Activated T-cell treated with anti-CD3 and anti-CD28 coated beads, Interleukin-2, amount 50 U/mL, for 72 hours (primary cell): ENCODE measurements at regions not wholly inside any gene's neighbourhood (a gene's known extent, or its start where the extent isn't known, plus 50 kb on each side); places are given as distances from the start of the nearest gene placed in this dataset.
"Not testable (repeated sequence)": the region's sequence is repeated elsewhere in the genome, so short reads cannot be mapped to it uniquely, and the experiment has no call there.

Experiments
- ATAC-seq, 2 donors: fragments of 150-1000 bp; cut with Tn5 transposase; replicated peaks in 1 of 2; 2 replicates each; pipeline ENCODE4 v1.10.0; 2021; ENCODE audit warnings: moderate library complexity in 2 of 2, mild to moderate bottlenecking in 1 of 2
- DNase-seq, 2 donors: peaks; one replicate each; pipeline ENCODE4 v3.0.0; 2021 to 2022; ENCODE audit warnings: mixed read lengths in 1 of 2
- H3K27ac Mint-ChIP-seq: one replicate; pipeline ENCODE4 v1.8.0; 2022; ENCODE audit warnings: mild to moderate bottlenecking, moderate library complexity, mixed read lengths
- H3K27me3 Mint-ChIP-seq: one replicate; pipeline ENCODE4 v1.8.0; 2022; ENCODE audit warnings: low read depth, mixed read lengths
- H3K36me3 Mint-ChIP-seq, 2 donors: one replicate each; pipeline ENCODE4 v1.8.0; 2022; ENCODE audit warnings: mixed read lengths in 2 of 2, mild to moderate bottlenecking in 1 of 2; ENCODE audit not compliant: insufficient read depth in 2 of 2
- H3K4me1 Mint-ChIP-seq: one replicate; pipeline ENCODE4 v1.8.0; 2022; ENCODE audit warnings: low read depth, mixed read lengths
- H3K4me3 Mint-ChIP-seq, 2 donors: one replicate each; pipeline ENCODE4 v1.8.0; 2022; ENCODE audit warnings: mild to moderate bottlenecking in 2 of 2, mixed read lengths in 2 of 2, moderate library complexity in 2 of 2
- H3K9me3 Mint-ChIP-seq, 2 donors: one replicate each; pipeline ENCODE4 v1.8.0; 2022; ENCODE audit warnings: mixed read lengths in 2 of 2

GRCh38 chr9:78904686-78905085 lies 607.8 kb downstream of the PSAT1 start:
- peaks cover 2 to 6% of the 10 kb centered on the region in 2 donors for H3K9me3 Mint-ChIP-seq
- no peaks in the 10 kb centered on the region for H3K36me3 Mint-ChIP-seq
- no peaks in the 10 kb centered on the region for H3K27me3 Mint-ChIP-seq
- H3K4me3 Mint-ChIP-seq = no peak overlapping the region
- DNase-seq = no peak
- no peak overlapping the region for H3K27ac Mint-ChIP-seq
- H3K4me1 Mint-ChIP-seq = no peaks in the 10 kb centered on the region
- ATAC-seq = no peak

- no peak for ATAC-seq
- no peak overlapping the region for H3K27ac Mint-ChIP-seq
- peaks cover 3 to 6% of the 10 kb centered on the region in 2 donors for H3K9me3 Mint-ChIP-seq
- H3K4me3 Mint-ChIP-seq = no peak overlapping the region
- DNase-seq = no peak
- no peaks in the 10 kb centered on the region for H3K27me3 Mint-ChIP-seq
- no peaks in the 10 kb centered on the region for H3K4me1 Mint-ChIP-seq
- H3K36me3 Mint-ChIP-seq = no peaks in the 10 kb centered on the region
Measured at GRCh38 chr9:78905387-78905786, 608.5 kb downstream of the PSAT1 start.

GRCh38 chr9:78905986-78906755 lies 609.2 kb downstream of the PSAT1 start:
- no peak overlapping the region for H3K4me3 Mint-ChIP-seq

GRCh38 chr9:78909566-78909965 lies 612.6 kb downstream of the PSAT1 start:
- H3K27ac Mint-ChIP-seq = no peak overlapping the region
- no peaks in the 10 kb centered on the region for H3K27me3 Mint-ChIP-seq
- peaks cover 3% of the 10 kb centered on the region in 2 donors for H3K9me3 Mint-ChIP-seq
- H3K36me3 Mint-ChIP-seq = no peaks in the 10 kb centered on the region
- DNase-seq (no peak), ATAC-seq (no peak)
- H3K4me1 Mint-ChIP-seq = no peaks in the 10 kb centered on the region
- no peak overlapping the region for H3K4me3 Mint-ChIP-seq

More at GRCh38 chr9:78905986-78906755, 609.2 kb downstream of the PSAT1 start:
- ATAC-seq (no peak), DNase-seq (no peak)
- peaks cover 3 to 6% of the 10 kb centered on the region in 2 donors for H3K9me3 Mint-ChIP-seq
- no peaks in the 10 kb centered on the region for H3K4me1 Mint-ChIP-seq
- H3K27me3 Mint-ChIP-seq = no peaks in the 10 kb centered on the region
- H3K36me3 Mint-ChIP-seq = no peaks in the 10 kb centered on the region
- no peak overlapping the region for H3K27ac Mint-ChIP-seq

- not testable (repeated sequence) for DNase-seq, H3K9me3 Mint-ChIP-seq, H3K4me1 Mint-ChIP-seq, H3K27me3 Mint-ChIP-seq, H3K4me3 Mint-ChIP-seq, H3K27ac Mint-ChIP-seq, ATAC-seq, H3K36me3 Mint-ChIP-seq
Measured at GRCh38 chr9:78916884-78917283, 620.0 kb downstream of the PSAT1 start.

GRCh38 chr9:78918976-78919375 lies 622.1 kb downstream of the PSAT1 start:
- DNase-seq (no peak), ATAC-seq (no peak)
- Mint-ChIP-seq H3K4me3 (no peak overlapping the region), H3K9me3 (peaks cover 1 to 4% of the 10 kb centered on the region in 2 donors), H3K27me3 (no peaks in the 10 kb centered on the region), H3K27ac (no peak overlapping the region), H3K36me3 (no peaks in the 10 kb centered on the region), H3K4me1 (no peaks in the 10 kb centered on the region)

GRCh38 chr9:78919701-78920100 lies 622.8 kb downstream of the PSAT1 start:
- ATAC-seq (no peak), DNase-seq (no peak)
- Mint-ChIP-seq H3K4me1 (no peaks in the 10 kb centered on the region), H3K27me3 (no peaks in the 10 kb centered on the region), H3K9me3 (peaks cover 1 to 4% of the 10 kb centered on the region in 2 donors), H3K27ac (no peak overlapping the region), H3K36me3 (no peaks in the 10 kb centered on the region), H3K4me3 (no peak overlapping the region)

- no peaks in the 10 kb centered on the region for H3K4me1 Mint-ChIP-seq
- no peaks in the 10 kb centered on the region for H3K27me3 Mint-ChIP-seq
- DNase-seq = no peak
- no peak overlapping the region for H3K27ac Mint-ChIP-seq
- no peak for ATAC-seq
- H3K4me3 Mint-ChIP-seq = no peak overlapping the region
- H3K9me3 Mint-ChIP-seq = peaks cover 1 to 4% of the 10 kb centered on the region in 2 donors
- H3K36me3 Mint-ChIP-seq = no peaks in the 10 kb centered on the region
Measured at GRCh38 chr9:78921341-78921740, 624.4 kb downstream of the PSAT1 start.

GRCh38 chr9:78923966-78924659 lies 627.2 kb downstream of the PSAT1 start:
- Mint-ChIP-seq H3K27ac (no peak overlapping the region), H3K36me3 (no peaks in the 10 kb centered on the region), H3K4me3 (no peak overlapping the region), H3K4me1 (no peaks in the 10 kb centered on the region), H3K9me3 (peaks cover 0 to 1% of the 10 kb centered on the region in 2 donors), H3K27me3 (no peaks in the 10 kb centered on the region)
- no peak for DNase-seq
- no peak for ATAC-seq

- peaks cover 0 to 1% of the 10 kb centered on the region in 2 donors for H3K9me3 Mint-ChIP-seq
- ATAC-seq (no peak), DNase-seq (no peak)
- no peak overlapping the region for H3K4me3 Mint-ChIP-seq
- no peaks in the 10 kb centered on the region for H3K36me3 Mint-ChIP-seq
- no peaks in the 10 kb centered on the region for H3K4me1 Mint-ChIP-seq
- H3K27me3 Mint-ChIP-seq = no peaks in the 10 kb centered on the region
- H3K27ac Mint-ChIP-seq = no peak overlapping the region
Measured at GRCh38 chr9:78927099-78927940, 630.4 kb downstream of the PSAT1 start.

GRCh38 chr9:78928625-78929405 lies 631.9 kb downstream of the PSAT1 start:
- ATAC-seq (no peak), DNase-seq (no peak)
- no peak overlapping the region for H3K27ac Mint-ChIP-seq
- no peaks in the 10 kb centered on the region for H3K4me1 Mint-ChIP-seq
- H3K36me3 Mint-ChIP-seq = no peaks in the 10 kb centered on the region
- no peak overlapping the region for H3K4me3 Mint-ChIP-seq
- H3K9me3 Mint-ChIP-seq = peaks cover 0 to under 1% of the 10 kb centered on the region in 2 donors
- no peaks in the 10 kb centered on the region for H3K27me3 Mint-ChIP-seq

GRCh38 chr9:78930281-78930680 lies 633.4 kb downstream of the PSAT1 start:
- H3K9me3 Mint-ChIP-seq = no peaks in the 10 kb centered on the region
- H3K4me1 Mint-ChIP-seq = no peaks in the 10 kb centered on the region
- H3K27ac Mint-ChIP-seq = no peak overlapping the region
- no peaks in the 10 kb centered on the region for H3K27me3 Mint-ChIP-seq
- no peak overlapping the region for H3K4me3 Mint-ChIP-seq
- no peak for DNase-seq
- no peaks in the 10 kb centered on the region for H3K36me3 Mint-ChIP-seq
- ATAC-seq = no peak
